Cerebellar cortex (tissue), 1 donor: ENCODE measurements at regions not wholly inside any gene's neighbourhood (a gene's known extent, or its start where the extent isn't known, plus 50 kb on each side); places are given as distances from the start of the nearest gene placed in this dataset.
"Not testable (repeated sequence)": the region's sequence is repeated elsewhere in the genome, so short reads cannot be mapped to it uniquely, and the experiment has no call there.

Experiments
- DNase-seq: peaks from one replicate; pipeline ENCODE4 v3.0.0-alpha.2; 2015; ENCODE audit warnings: low spot score

DNA sequence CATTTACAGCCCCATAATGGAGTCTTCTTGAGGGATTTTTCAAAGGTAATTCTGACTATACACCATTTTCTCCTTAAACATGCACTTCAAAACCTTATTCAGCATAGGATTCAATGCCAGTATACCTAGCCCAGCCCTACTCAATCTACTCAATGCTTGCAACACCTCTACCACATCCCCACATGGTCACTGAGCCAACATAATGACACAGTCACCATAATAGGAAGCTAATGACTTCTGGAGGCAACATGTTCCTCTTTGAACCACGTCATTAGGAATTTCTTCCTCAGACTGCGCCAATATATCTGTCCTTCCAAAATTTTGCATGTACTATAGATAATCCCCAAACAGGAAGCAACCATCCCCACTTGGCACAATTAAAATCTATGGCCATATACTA, 153.9 kb upstream of the SETMAR start:
- no peak for DNase-seq

DNA sequence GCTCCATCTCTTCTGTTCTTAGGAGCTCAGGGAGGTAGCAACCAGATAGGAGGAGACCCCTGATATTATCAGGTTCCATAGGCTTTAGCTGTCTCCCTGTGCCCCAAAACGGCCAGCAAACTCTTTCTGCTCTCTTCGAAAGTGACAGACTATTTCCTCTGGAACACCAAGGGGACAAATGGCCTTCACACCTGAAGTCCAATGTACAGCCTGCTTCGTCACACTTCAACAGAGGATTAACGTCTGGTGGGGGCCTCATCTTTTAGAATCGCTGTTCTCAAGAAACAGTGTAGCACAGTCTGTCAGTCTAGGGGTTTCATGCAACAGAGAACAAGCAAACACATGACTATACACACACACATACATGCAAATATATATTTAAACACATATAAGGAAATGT, 152.4 kb upstream of the SETMAR start:
- no peak for DNase-seq

DNA sequence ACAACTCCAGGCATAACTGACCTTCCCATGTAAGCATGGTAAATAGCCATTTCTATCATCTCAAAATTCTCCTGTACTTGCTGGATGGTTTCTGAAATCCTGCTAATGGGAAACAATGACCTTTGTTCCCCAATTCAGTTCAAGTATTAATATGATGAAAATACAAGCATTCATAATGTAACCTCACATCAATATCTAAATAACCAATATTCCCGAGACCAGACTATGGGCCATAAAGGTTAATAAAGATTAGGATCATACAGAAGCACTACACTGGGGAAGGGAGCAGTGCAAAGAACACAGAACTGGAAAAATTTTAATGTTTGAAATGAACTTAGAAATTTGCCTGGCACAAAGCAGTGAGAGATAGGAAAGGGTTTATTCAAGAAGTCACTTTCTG, 151.3 kb upstream of the SETMAR start:
- DNase-seq: no peak

DNA sequence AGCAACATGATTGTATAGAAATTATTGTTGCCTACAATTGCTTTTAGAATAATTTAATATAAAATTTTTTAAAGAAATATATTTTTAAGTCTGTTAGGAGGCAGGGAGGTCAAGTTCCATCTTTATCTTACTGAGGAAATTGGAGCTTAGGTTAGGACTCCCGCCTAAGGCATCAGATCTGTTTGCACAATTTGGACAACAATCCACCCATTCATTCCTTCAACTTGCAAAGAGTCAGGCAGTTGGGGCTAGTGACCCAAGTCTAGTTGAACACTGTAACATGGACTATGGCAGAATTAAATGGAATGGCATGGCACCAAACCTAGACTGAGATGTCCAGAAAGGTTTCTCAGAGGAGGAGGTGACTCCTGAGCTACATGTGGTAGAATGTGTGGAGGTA, 149.4 kb upstream of the SETMAR start:
- no peak for DNase-seq

DNA sequence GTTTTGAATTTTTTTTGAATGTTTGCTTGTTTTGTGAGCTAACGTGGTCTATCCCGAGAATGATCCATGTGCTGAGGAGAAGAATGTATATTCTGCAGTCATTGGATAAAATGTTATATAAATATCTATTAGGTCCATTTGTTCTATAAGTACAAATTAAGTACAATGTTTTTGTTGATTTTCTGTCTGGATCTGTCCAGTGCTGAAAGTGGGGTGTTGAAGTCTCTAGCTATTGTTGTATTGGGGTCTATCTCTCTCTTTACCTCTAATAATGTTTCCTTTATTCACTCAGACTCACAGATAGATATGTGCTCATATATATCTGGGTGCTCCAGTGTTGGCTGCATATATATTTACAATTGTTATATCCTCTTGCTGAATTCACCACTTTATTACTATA, 144.8 kb upstream of the SETMAR start:
- no peak for DNase-seq

DNA sequence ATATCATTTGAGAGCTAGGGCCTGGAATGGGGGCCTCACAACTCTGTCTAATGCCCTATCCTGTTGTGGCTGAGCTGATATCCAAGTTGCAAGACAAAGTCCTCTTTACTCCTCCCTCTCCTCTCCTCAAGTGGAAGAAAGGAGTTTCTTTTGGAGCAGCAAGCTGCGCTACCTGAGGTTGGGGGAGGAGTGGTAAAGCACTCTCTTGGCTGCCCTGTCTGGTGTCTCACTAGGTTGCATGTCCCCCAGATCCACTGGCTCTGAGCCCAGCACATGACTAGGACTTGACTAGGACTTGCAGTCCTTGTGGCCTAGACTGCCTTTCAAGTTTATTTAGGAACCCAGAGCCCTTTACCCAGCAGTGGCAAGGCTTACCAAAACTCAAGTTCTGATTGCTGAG, 141.1 kb upstream of the SETMAR start:
- no peak for DNase-seq

DNA sequence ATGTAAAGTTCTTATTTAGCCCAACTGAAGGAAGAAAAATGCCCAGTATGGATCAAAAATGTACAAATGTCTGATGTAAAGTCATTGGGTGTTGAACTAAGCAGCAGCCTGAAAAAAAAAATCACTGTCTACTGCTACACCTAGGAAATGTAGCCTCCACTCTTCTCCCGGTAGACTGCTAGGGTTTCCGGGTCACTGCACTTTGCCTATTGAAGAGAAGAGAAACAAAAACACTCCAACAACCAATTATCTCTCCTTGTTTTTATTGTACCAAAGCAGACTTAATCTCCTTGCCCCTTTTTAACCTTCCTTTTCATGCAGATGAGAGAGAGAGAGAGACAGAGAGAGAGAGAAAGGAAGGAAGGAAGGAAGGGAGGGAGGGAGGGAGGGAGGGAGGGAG, 140.2 kb upstream of the SETMAR start:
- DNase-seq: no peak

DNA sequence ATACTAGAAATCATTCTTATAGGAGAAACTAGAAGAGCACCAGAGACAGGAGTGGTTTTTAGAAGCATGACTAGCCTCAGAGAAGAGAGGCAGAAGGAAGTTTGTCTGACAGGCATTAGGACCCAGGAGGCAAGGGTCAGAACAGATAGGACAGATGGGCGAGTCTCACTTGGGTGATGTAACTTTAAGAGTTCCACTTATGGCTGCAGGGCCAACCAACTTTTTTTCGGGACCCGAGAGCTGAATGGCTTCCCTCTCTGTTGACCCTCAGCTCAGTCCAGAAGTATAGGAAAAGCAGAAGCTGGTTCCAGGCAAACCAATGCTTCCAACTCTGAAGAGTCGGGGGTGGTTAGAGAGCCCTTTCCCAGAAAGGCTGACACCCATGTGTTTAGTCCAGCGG, 136.6 kb upstream of the SETMAR start:
- no peak for DNase-seq

DNA sequence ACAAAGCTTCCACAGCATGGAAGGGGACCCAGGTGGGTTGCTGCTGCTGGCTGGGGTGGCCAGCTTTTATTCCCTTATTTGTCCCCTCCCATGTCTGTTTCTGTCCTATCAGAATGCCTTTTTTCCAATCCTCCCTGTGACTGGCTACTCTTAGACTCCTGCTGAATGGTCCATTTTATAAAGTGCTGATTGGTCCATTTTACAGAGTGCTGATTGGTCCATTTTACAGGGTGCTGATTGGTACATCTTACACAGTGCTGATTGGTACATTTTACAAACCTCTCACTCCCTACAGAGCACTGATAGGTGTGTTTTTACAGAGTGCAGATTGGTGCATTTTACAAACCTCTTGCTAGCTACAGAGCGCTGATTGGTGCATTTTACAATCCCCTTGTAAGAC, 135.9 kb upstream of the SETMAR start:
- DNase-seq: not testable (repeated sequence)

DNA sequence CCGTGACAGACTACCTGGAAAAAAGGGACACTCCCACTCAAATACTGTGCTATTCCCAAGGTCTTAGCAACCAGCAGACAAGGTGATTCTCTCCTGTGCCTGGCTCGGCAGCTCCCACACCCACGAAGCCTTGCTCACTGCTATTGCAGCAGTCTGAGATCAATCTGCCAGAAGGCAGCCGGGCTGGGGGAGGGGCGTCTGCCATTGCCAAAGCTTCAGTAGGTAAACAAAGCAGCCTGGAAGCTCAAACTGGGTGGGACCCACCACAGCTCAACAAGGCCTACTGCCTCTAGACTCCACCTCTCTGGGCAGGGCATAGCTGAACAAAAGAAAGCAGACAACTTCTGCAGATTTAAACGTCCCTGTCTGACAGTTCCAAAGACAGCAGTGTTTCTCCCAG, 128.4 kb upstream of the SETMAR start:
- DNase-seq: no peak

DNA sequence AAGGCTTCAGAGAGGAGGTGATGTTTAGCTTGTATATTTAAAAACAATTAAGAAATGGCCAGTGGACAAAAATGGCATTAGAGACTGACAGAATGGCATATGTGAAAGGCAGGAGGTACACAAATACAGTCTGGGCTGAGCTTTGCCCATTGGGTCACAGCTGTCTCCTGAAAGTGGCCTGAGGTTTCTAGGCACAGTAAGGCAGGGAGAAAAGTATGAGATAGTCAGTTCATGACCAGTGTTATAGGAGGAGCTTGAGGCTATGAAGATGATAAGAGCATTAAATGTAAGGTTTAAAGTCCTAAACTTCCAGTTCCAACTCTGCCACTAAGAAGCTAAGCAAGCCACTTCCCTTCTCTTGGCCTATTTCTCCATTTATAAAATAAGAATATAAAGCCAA, 111.2 kb upstream of the SETMAR start:
- DNase-seq: no peak

DNA sequence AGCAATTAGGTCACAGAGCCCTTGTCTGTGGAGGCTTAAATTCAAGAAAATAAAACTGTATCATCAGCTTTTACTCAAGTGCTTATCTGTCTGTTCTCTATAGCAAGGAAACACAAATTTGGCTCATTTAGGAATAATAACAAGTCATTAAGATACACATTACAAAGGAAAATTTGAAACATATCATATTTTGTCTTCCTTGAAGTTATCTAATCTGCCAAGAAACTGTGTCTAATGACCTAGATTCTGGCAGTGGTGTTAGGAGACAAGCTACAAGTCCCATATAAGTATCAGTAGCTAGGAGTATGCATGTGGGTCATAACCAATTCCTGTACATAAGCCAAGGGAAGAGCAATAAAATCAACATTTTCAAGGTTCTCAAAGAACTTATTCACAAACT, 108.2 kb upstream of the SETMAR start:
- DNase-seq: no peak

DNA sequence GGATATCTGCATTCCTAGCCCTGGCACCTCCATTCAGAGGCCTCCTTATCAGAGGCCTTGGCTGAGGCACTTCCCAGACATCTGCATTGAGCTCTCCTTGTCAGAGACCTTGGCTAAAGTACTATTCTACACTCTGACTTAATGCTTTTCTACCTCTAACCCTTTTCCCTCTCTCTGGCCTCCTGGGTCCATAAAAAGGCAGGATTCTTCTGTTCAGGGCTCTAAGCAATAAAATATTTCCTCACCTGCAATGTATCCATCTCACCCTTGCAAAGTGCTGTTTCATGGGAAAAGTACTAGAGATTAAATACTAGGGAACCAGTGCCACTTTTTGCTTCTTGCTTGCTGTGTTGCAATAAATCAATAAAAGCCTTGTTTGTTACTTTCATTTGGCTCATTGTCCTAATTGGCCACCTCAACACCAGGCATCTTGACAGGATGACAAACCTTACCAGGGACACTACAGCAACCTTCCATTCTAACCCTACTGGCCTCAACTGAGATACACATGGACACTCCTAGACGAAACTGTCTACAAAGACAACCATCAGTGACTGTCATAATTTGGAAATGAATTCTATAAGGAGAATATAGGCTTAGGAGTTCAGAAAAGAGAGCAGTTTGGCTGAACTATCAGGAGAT, 106.5 kb upstream of the SETMAR start:
- no peak for DNase-seq

DNA sequence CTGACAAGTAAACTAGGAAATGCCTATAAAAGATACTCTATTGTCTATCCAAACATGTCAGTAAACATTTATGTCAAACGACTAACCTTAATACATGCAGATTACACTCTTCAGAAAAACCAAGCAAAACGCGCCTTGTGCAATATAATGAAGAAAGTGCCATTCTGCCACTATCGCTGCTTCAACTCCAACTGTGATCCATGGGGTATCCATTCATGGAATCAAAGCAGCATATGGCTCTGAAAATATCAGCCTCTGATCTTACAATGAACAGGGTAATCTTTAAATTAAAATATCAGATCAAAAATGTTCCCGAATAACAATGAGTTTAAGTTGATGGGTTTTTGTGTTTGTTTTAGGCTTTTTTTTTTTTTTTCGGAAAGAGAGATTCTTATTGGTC, 105.5 kb upstream of the SETMAR start:
- no peak for DNase-seq

DNA sequence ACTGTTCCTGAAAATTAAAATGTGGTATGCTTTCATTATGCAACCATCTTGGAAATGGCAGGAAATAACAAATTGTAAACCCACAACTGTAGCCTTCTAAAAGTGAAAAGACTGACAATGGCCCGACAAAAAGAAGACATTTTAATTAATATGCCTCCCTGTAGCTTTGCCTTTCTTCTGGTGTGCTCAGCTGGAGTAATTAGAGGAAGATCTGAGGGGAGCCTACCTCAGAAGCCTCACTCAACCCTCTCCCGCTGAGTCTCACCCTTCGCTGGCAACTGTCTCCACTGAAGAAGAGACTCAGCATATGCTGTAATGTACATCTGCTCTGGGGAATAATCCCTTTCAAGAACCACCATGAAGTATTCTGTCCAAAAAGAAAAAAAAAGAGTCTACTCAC, 104.7 kb upstream of the SETMAR start:
- no peak for DNase-seq

DNA sequence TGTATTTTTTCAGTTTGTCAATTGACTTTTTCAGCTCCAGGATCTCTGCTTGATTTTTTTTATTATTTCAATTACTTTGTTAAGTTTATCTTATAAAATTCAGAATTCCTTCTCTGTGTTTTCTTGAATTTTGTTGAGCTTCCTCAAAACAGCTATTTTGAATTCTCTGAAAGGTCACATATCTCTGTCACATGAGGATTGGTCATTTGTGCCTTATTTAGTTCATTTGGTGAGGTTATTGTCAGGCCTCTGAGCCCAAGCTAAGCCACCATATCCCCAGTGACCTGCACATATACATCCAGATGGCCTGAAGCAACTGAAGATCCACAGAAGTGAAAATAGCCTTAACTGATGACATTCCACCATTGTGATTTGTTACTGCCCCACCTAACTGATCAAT, 98.4 kb upstream of the SETMAR start:
- not testable (repeated sequence) for DNase-seq

DNA sequence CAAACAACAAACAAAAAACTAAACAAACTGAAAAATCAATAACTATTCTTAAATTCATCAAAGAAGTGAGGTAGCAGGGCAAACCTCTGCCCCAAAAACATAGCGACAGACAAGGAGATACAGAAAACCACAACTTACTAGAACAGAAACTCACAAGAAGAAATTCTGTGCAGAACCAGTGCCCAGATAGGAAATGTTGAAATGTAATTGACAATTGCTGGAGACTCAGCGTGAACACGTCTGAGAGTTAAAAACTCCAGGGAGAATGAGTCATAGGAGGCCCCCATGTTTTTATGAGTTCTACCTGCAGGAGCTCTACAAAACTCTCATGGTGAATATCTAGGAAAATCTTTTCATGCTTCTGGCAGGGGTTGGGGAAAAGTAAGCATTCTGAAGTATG, 95.5 kb upstream of the SETMAR start:
- no peak for DNase-seq

DNA sequence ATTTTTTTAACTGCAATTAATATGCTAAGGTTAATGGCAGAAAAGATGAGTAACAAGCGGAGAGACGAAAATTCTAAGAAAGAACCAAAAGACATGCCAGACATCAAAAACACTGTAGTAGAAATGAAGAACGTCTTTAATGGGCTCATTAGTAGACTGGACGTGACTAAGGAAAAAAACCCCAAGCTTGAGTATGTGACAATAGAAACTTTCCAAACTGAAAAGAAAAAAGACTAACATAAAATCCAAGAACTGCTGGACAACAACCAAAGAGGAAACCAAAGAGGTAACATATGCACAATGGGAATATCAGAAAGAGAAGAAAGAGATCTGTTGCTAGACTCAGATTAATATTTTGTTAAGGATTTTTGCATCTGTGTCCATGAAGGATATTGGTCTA, 94.6 kb upstream of the SETMAR start:
- no peak for DNase-seq

DNA sequence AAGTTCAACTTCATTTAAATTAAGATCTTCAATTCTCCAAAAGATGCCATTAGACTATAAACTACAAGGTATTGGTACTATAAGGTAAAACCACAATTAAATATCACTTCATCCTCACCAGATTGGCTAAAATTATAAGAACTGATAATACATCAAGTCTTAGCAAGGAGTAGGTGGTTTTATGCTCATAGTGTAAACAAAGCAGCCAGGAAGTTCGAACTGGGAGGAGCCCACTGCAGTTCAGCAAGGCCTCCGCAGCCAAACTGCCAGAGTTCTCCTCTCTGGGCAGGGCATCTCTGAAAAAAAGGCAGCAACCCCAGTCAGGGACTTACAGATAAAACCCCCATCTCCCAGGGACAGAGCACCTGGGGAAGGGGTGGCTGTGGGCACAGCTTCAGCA, 91.6 kb upstream of the SETMAR start:
- DNase-seq: no peak

DNA sequence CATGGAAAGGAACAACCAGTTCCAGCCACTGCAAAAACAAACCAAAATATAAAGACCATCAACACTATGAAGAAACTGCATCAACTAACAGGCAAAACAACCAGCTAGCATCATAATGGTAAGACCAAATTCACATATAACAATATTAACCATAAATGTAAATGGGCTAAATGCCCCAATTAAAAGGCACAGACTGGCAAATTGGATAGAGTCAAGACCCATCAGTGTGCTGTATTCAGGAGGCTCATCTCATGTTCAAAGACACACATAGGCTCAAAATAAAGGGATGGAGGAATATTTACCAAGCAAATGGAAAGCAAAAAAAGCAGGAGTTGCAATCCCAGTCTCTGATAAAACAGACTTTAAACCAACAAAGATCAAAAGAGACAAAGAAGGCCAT, 89.7 kb upstream of the SETMAR start:
- DNase-seq: not testable (repeated sequence)

DNA sequence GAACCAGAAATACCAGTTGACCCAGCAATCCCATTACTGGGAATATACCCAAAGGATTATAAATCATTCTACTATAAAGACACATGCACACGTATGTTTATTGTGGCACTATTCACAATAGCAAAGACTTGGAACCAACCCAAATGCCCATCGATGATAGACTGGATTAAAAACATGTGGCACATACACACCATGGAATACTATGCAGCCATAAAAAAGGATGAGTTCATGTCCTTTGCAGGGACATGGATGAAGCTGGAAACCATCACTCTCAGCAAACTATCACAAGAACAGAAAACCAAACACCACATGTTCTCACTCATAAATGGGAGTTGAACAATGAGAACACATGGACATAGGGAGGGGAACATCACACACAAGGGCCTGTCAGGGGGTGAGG, 86.2 kb upstream of the SETMAR start:
- DNase-seq: not testable (repeated sequence)

DNA sequence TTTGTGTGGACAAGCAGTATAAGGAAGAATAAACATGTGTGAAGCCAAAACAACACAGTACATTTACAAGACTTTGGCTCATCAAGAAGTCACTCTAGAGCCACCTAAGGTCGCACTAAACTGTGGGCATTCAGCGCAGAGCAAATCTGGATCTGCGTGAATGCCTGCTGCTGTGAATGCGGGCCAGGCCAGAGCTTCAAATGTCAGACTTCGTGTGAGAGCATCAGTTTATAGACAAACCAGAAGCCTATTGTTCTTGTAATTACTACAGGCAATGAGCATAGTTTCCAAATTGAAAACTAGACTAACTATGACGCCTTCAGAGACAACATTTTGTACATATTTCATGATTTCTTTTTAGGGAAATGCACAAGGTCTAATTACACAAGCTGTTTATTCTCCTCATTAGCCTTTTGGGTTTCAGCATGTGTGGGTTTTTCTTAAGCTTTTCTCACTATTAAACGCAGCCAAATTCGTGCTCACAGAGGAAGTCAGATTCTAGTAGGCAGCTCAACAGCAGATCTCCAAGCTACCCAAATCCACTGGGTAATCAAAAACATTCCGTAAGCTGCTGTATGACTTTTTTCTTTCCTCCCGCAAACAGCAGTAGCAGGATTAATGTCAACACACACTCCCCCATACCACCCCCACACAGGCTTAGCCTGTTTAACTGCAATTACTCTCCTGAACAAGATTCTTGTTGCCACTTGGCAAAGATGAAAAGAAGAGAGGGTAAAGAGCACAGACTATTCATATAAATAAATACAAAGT, 84.5 kb upstream of the SETMAR start:
- DNase-seq: no peak

DNA sequence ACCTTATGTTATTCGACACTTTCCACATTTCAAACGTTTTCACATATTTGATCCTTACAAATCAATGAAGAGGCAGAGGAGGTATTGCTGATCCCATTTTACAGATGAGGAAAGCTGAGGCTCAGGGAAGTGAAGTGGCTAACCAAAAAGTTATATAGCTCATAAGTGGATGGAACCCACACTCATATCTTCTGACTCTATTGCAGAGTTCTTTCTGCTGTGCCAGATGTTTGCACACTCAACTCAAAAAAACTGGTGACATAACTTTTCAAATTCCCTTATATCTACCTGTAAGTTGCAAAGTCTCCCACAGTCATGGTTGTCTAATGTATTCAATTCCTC, 84.0 kb upstream of the SETMAR start:
- DNase-seq: no peak

DNA sequence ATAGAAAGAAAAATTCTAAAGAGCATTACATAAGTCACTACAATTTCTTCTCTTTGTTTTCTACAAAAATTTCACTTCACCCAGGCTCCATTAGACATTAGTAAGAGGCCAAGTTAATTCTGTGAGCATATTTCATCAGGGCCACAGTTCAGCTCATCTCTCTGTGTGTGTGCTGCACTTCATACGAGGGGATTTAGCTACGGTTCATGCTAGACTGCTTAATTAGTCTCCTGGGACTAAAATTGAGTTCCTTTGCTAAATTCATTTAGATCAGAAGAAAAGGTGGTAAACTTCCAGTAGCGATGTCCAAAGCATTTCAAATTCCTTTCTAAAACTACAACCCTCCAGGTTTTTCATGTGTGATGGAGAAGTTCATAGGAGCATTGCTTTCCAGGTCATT, 83.1 kb upstream of the SETMAR start:
- DNase-seq: no peak
